GM21367 (cell line): ENCODE measurements at regions not wholly inside any gene's neighbourhood (a gene's known extent, or its start where the extent isn't known, plus 50 kb on each side); places are given as distances from the start of the nearest gene placed in this dataset.

ENCODE experiments used
- ATAC-seq: cut with Tn5 transposase; IDR thresholded peaks from one replicate; pipeline ENCODE4 v1.9.1; 2021; ENCODE audit not compliant: unreplicated experiment

- ATAC-seq: no peak
Observed at GRCh38 chr4:171186700-171187099, 626.5 kb upstream of the GALNTL6 start.

GRCh38 chr4:171181090-171181489, 632.1 kb upstream of the GALNTL6 start:
- ATAC-seq: no peak

GRCh38 chr4:171170671-171171070, 642.5 kb upstream of the GALNTL6 start:
- no peak for ATAC-seq

- no peak for ATAC-seq
Observed at GRCh38 chr4:171169396-171169795, 643.8 kb upstream of the GALNTL6 start.

- no peak for ATAC-seq
Observed at GRCh38 chr4:171162478-171162877, 650.7 kb upstream of the GALNTL6 start.

GRCh38 chr4:171157462-171158082, 655.6 kb upstream of the GALNTL6 start:
- ATAC-seq: no peak

GRCh38 chr4:171142639-171143038, 670.6 kb upstream of the GALNTL6 start:
- no peak for ATAC-seq

- no peak for ATAC-seq
Observed at GRCh38 chr4:171142045-171142444, 671.2 kb upstream of the GALNTL6 start.

GRCh38 chr4:171130256-171130801, 682.9 kb upstream of the GALNTL6 start:
- no peak for ATAC-seq

GRCh38 chr4:171118091-171118490, 695.1 kb upstream of the GALNTL6 start:
- no peak for ATAC-seq

- no peak for ATAC-seq
Observed at GRCh38 chr4:171117457-171117856, 695.7 kb upstream of the GALNTL6 start.

GRCh38 chr4:171101845-171102244, 711.4 kb upstream of the GALNTL6 start:
- ATAC-seq: no peak

GRCh38 chr4:171087089-171087488, 726.1 kb upstream of the GALNTL6 start:
- ATAC-seq: no peak

GRCh38 chr4:171067422-171067821, 745.8 kb upstream of the GALNTL6 start:
- no peak for ATAC-seq

- no peak for ATAC-seq
Observed at GRCh38 chr4:171049380-171049779, 763.8 kb upstream of the GALNTL6 start.

GRCh38 chr4:171042989-171043524, 770.1 kb upstream of the GALNTL6 start:
- no peak for ATAC-seq

GRCh38 chr4:171035909-171036308, 777.3 kb upstream of the GALNTL6 start:
- ATAC-seq: no peak

- no peak for ATAC-seq
Observed at GRCh38 chr4:171031338-171031737, 781.9 kb upstream of the GALNTL6 start.

GRCh38 chr4:171025776-171026175, 787.4 kb upstream of the GALNTL6 start:
- ATAC-seq: no peak

- no peak for ATAC-seq
Observed at GRCh38 chr4:171025343-171025742, 787.9 kb upstream of the GALNTL6 start.

- ATAC-seq: no peak
Observed at GRCh38 chr4:171024720-171025303, 788.4 kb upstream of the GALNTL6 start.

- no peak for ATAC-seq
Observed at GRCh38 chr4:171022824-171023230, 790.4 kb upstream of the GALNTL6 start.
